ENCODE measurements at regions not wholly inside any gene's neighbourhood (a gene's known extent, or its start where the extent isn't known, plus 50 kb on each side); places are given as distances from the start of the nearest gene placed in this dataset.
A peak's percentile ranks its signal among the peaks of the same experiment; 100 is the strongest.

- no peak for DNase-seq
Observed at GRCh38 chr4:165723051-165723795, 149.8 kb upstream of the TLL1 start.

- no peak for DNase-seq
Observed at GRCh38 chr4:165724786-165725185, 148.3 kb upstream of the TLL1 start.

- no peak for DNase-seq
Observed at GRCh38 chr4:165725352-165725751, 147.7 kb upstream of the TLL1 start.

GRCh38 chr4:165726831-165727230 is 146.2 kb upstream of the TLL1 start:
- no peak for DNase-seq

- DNase-seq = no peak
Observed at GRCh38 chr4:165737309-165737972, 135.6 kb upstream of the TLL1 start.

DNA sequence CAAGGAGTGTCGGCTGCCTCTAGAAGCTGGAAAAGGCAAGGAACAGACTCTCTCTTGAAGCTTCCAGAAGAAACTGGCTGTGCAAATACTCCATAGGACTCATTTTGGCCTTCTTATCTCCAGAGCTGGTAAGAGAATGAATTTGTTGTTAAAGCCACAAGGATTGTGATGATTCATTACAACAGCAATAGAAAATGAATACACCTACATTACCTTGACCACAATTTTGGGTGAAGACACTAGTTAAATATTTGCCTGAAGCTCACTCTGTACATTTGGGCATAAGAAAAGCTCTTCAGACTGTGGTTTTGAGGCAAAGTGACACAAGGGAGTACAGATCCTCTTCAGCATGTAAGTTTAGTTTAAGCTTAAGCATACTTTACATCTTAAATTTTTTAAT is 134.5 kb upstream of the TLL1 start:
- no peak for DNase-seq

DNA sequence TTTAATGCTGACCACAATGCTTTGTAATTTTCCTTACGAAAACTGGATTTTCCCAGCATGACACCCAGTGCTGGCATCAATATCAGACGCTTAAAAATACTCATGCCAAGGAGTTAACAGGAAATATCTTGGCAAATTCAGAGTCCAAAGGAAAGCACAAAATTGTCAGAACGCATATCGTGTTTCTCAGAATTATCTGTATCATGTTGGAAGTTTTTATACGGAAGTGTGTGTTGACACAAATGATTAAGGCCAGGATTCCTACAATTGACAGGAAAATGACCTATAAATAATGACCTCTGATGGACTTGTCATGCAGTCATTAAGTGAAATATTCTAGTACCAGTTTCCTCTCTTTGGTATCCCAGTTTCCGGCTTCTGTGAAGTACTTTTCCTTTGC is 132.1 kb upstream of the TLL1 start:
- DNase-seq = no peak

DNA sequence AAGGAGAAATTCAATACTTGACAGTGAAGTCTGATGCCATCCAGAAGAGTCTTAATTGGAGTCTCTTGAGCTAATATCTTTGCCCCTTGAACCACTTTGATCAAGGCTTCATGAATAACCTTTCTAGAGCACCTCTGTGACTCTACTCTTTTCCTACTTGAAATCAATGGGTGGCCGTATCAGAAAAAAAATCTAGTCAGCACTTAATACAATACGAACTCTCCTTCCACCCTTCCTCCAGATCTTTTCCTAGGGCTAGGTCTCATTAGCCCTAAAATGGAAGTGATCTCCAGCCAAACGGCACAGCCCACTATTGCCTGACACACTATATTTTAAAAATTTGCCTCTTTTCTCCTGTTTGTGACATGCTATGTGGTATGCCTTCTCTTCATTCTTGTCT is 129.6 kb upstream of the TLL1 start:
- DNase-seq = no peak

- DNase-seq = no peak
Observed at GRCh38 chr4:165744370-165744769, 128.7 kb upstream of the TLL1 start.

DNA sequence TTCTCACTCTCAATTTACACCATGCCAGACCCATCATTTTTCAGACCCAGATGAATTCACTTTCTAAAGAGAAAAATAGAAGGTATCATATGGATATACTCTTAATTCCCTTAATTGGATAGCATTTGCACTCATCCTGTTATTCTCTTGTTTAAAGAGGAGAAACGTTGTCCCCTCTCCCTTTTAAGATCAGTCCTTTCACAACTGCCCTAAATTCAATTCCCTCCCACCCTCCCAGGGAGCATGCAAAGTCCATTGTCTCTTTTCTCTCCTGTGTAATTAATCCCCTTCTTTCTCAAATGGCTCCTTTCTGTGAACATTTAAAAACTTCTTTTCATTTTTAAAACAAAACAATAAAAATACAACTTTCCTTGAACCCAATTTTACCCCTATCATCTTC is 124.7 kb upstream of the TLL1 start:
- DNase-seq = no peak

- DNase-seq = no peak
Observed at GRCh38 chr4:165751882-165752281, 121.2 kb upstream of the TLL1 start.

GRCh38 chr4:165754664-165755063 is 118.4 kb upstream of the TLL1 start:
- no peak for DNase-seq

- no peak for DNase-seq
Observed at GRCh38 chr4:165756836-165757235, 116.2 kb upstream of the TLL1 start.

GRCh38 chr4:165757451-165757850 is 115.6 kb upstream of the TLL1 start:
- DNase-seq = no peak

DNA sequence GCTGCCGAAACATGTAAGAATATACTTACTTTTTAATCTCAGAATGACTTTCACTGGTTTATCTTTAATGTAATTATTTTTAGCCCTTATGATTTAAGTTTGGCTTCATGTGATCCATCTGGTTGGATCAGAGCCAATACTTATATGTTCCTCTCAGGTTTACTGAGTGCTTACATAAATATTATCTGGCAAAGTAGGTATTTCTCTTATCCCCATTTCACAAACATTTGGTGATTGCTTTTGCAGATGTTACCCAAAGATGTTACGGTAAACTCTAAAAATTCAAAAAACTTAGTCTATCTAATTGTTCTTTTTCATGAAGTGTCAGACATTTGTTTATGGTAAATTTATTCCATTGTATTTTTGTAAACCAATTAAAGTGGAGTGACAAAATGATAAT is 115.0 kb upstream of the TLL1 start:
- DNase-seq = no peak

DNA sequence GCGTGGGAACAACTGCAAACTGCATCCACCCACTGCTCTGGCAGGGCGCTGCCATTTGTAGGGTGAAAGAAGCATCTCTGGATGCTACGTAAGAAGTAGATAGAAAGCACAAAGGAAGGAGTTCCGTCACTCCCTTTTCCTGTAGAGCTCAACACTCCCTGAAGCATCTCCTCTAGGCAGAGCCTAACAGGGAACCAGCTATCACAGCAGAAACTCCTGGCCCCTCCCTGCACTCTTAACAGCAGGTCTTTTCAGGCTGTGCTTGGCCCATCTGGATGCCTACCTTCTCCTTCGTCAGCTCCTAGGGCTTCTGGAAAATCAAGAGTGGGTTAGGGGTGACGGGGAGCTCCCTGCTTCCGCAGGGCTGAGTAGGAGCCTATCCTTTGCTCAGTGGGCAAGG is 112.9 kb upstream of the TLL1 start:
- no peak for DNase-seq

GRCh38 chr4:165761963-165762362 is 111.1 kb upstream of the TLL1 start:
- DNase-seq = no peak

- DNase-seq = no peak
Observed at GRCh38 chr4:165763640-165764039, 109.4 kb upstream of the TLL1 start.

GRCh38 chr4:165765053-165765452 is 108.0 kb upstream of the TLL1 start:
- DNase-seq = peak; percentile 20

GRCh38 chr4:165766018-165766417 is 107.0 kb upstream of the TLL1 start:
- no peak for DNase-seq

- no peak for DNase-seq
Observed at GRCh38 chr4:165766976-165767375, 106.1 kb upstream of the TLL1 start.

- DNase-seq = no peak
Observed at GRCh38 chr4:165767671-165768070, 105.4 kb upstream of the TLL1 start.

- no peak for DNase-seq
Observed at GRCh38 chr4:165768281-165768680, 104.8 kb upstream of the TLL1 start.

DNA sequence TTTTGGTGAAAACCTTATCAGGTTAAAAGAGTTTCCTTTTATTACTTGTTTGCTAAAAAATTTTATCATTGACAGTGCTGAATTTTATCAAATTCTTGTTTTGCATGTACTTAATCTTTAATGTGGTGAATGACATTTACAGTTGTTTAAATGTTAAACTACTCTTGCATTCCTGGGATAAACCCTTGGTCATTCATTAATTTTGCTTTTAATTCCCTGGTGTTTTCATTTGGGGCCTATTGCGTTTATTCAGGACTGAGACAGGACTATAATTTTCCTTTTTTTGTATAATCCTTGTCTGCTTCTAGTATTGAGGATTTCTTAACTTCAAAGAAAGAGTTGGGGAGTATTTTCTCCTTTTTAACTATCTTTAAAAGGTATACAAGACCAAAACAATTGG is 98.7 kb upstream of the TLL1 start:
- no peak for DNase-seq

Data from NCI-H510A treated with DMSO at 0.1 percent for 48 hours (cell line).